ENCODE measurements at regions not wholly inside any gene's neighbourhood (a gene's known extent, or its start where the extent isn't known, plus 50 kb on each side); places are given as distances from the start of the nearest gene placed in this dataset.
"Not testable (repeated sequence)": the region's sequence is repeated elsewhere in the genome, so short reads cannot be mapped to it uniquely, and the experiment has no call there.

DNA sequence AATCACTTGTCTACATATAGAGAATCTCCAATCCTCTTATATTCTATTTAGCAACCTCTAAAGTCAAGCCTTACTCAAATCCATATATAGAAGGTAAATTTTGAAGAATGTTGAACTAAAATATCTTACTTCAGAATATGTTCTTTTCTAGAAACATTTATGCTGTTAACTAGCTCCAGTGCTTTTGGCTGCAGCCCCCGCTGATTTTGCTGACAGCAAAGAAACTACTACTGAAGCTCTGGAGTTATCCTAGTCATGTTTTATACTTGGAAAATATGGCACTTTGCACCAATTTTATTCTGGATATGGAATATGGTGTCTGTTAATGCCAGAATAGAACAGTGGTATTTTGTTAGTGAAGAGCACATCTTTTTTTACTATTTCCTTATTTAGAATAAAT, 212.4 kb upstream of the FSIP2 start:
- no peak for DNase-seq

DNA sequence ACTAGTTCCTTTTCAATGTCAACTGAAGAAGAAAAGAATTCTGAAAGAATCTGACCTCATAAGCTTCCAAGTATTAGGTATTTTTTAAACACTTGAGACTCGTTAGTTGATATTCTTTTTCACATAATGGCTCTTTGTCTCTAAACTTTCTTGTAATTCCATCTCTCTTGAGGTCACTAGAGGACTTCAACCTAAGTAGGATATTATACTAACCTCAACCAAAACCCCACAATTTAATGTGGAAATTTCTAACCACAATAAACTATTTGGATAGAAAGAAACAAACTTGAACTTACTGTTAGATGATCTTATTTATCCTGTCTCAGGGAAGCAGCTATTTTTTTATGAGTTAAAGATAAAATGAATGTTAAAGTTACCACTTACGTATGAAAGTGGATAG, 206.9 kb upstream of the FSIP2 start:
- no peak for DNase-seq

DNA sequence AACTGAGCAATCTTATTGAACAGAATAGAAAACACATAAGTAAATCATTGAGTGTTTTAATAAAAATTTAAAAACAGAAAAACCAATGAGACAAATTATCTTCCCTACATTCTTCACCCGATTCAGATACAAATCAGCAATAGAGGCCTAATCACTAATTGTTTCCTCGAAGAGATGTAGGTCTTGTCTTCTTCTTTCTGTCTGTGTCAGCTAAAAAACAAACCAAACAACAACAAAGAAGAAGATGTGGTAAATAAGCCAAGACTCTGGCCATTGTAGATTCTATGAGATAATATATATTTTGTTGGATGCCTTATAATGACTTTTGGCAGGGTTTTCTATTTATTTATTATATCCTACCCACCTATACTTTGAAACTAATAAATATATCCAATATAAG, 200.9 kb upstream of the FSIP2 start:
- no peak for DNase-seq

DNA sequence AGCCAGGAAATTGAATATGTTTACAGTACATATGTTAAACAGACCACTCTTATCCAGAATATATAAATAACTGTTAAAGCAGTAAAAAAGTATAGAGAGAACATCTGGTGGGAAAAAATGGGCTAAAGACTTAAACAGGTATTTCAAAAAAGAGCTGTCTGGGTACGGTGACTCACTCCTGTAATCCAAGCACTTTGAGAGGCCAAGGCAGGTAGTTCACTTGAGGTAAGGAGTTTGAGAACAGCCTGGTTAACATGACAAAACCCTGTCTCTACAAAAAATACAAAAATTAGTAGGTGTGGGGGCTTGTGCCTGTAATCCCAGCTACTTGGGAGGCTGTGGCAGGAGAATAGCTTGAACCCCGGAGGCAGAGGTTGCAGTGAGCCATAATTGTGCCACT, 171.4 kb upstream of the FSIP2 start:
- no peak for DNase-seq

DNA sequence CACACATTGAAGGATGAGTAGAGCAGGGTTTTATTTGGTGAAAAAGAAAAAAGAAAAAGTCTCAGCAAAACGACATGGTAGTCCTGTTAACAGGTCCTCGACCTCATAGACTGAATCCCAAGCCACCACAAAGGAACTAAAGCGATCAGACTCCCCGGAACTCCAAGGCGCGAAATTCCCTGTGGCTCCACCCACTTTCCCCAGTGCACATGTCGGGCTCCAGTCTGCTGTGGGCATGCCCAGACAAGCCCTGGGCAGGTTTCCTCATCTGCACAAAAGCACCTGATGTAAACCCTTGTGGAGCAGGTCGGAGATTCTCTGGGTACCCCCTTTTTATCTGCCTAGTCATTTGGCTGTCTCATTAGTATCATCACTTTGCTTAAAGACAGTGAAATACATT, 170.7 kb upstream of the FSIP2 start:
- no peak for DNase-seq

DNA sequence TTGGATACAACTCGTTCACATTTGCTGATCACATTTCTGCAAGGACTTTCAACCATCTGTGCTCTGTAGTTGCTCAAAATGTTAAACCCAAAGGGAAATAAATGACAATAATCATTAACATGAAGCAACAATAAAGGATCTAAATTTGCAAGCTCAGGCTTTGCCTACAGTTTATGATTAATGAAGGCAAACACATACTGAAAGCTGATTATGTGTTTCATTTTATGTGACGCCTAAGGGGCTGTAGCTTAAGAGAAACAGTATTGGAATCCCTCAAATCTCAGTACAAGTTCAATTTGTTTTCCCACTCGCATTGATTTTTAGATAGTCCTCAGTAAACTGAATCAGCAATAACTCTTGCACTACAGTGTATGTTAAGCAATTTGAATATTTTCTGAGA, 160.3 kb upstream of the FSIP2 start:
- DNase-seq = no peak

DNA sequence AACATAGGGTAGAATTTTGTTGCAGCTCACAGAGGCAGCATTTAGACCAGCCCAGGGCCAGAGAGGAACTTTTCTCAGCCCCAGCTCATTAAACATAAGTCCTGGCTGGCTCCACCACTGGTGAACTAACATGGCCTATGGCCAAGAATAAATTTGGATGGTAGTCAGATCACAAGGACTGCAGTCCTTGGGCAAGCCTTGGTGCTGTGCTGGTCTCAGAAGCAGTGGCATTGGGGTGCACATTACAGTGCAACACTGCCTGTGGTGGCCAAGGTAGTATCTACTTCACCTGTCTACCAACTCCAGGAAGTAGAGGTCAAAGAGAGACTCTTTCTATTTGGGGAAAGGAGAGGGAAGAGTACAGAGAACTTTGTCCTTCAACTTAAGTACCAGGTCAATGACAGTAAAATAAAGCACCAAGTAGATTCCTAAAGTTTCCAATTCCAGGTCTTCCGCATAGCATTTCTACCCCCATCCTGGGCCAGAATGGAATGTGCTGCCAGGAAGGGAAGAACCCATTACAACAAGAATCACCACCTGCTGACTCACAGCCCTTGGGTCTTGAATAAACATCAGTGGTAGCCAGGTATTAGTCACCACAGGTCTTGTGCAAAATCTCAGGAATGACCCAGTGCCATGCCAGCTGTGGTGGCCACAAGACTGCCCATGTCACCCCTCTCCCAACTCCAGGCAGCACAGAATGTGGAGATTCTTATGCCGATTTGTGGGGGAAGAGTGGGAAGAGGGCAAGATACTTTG, 155.4 kb upstream of the FSIP2 start:
- no peak for DNase-seq

DNA sequence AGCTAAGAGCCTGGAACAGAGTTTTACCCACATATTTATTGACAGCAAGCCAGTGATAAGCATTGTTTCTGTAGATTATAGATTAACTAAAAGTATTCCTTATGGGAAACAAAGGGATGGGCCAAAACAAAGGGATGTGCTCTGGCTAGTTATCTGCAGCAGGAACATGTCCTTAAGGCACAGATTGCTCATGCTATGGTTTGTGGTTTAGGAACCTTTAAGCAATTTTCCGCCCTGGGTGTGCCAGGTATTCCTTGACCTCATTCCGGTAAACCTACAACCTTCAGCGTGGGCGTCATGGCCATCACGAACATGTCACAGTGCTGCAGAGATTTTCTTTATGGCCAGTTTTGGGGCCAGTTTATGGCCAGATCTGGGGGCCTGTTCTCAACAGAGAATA, 153.4 kb upstream of the FSIP2 start:
- not testable (repeated sequence) for DNase-seq

DNA sequence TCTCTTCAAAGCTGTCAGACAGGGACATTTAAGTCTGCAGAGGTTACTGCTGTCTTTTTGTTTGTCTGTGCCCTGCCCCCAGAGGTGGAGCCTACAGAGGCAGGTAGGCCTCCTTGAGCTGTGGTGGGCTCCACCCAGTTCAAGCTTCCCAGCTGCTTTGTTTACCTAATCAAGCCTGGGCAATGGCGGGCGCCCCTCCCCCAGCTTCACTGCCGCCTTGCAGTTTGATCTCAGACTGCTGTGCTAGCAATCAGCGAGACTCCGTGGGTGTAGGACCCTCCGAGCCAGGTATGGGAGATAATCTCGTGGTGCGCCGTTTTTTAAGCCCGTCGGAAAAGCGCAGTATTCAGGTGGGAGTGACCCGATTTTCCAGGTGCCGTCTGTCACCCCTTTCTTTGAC, 147.3 kb upstream of the FSIP2 start:
- DNase-seq = not testable (repeated sequence)

DNA sequence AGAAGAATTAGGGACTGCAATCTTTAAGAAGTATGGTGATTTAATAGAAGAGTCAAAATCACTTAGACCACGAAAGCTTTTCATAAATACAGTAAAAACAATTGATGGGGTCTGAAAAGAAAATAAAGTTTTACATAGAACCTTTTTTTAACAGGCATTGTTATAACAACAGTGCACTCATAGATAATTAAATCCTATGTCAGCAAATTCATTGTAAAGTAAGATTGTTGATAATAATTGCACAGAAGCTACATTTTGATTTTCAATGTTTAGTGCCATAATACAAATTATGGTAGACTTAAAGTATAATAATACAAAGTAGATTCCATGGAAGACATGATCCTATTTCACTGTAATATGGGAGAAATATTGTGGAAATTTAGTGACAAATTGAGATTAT, 130.7 kb upstream of the FSIP2 start:
- DNase-seq = no peak

DNA sequence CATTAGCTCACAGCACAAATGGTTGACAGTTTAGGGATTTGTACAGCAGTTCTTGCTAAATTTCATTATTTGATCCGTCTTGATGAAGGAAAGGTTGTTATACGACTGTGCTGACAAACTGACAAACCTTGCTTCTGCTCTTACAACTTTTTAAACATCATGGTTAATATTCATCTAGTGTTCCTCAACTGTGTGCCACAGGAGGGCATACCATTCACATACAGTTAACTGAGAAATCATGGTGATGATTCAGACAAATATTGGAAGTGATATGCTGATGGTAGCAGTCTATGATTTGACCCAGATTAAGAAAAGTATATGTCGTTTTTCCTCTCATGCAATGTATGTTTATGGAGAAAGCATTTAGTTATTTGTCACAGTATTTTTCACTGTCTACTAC, 129.8 kb upstream of the FSIP2 start:
- no peak for DNase-seq

DNA sequence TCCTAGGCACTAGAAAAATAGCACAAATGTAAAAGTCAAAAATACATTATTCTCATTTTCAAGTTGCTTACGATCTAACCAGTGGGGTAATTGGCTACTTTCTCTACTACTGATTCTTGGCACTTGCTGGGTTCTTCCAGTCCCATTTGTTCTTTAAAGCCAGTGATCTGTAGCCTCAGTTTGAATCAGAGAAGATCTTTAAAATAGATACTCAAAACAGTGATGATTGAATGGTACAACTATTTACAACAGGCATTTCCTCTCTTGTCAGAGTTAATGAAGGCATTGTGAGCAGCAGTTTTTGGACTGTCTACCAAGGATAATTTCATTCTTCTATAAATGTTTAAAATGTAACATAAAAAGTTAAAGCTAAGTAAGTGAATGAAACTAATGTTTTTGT, 128.3 kb upstream of the FSIP2 start:
- DNase-seq = no peak

DNA sequence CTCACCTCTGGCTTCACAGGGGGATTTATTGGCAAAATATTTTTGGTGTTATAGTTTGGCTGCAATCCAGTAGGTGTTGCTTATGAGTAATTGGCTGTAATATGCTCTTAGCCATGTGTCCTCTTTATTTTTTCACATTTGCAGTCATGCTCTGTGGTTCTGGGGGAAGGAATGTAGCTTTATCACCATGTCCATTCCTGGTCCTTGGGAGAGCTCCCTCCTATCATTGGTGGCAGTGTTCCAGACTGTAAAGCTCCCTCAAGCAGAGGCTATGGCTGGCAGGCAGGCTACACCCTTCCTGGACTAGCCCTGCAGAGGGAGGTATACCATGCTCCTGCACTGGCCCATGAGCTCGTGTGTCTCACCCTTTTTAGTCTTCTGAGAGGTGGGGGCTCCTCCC, 120.0 kb upstream of the FSIP2 start:
- DNase-seq = no peak

DNA sequence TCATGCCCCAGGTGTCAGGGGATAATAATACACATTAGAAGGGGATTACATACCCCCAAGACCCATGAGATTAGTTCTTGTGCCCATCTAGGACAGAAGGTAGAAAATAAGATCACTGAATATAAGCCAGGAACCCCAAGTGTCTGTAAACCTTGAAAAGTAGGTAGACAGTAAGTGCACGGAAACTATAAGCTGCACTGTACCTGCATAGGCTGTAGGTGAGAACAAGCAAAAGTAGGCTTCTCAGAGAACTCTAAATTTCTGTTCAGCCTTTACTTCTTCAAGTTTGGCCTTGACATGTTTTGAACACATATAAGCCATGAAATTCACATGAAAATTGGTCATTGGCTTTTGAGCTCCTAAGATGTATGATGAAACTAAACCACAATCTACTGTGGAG, 113.0 kb upstream of the FSIP2 start:
- DNase-seq = no peak

DNA sequence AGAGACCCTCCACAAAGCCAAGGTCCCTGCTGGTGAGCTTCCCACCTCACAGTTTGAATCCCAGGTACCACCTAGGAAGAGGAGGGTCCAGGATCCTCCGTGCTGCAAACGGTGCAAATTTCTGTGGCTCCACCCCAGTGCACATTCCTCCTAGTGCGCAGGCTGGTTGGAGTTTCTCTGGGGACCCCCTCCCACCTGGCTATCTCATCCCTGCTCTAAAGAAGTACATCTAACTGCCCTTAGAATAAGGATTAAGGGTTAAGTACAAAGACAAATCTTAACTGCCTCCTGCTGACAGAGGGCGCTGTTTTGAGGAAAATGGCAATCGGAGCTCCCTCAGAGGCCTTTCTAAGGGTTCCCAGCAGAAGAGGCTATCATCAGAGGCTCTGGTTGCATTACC, 109.6 kb upstream of the FSIP2 start:
- DNase-seq = no peak

DNA sequence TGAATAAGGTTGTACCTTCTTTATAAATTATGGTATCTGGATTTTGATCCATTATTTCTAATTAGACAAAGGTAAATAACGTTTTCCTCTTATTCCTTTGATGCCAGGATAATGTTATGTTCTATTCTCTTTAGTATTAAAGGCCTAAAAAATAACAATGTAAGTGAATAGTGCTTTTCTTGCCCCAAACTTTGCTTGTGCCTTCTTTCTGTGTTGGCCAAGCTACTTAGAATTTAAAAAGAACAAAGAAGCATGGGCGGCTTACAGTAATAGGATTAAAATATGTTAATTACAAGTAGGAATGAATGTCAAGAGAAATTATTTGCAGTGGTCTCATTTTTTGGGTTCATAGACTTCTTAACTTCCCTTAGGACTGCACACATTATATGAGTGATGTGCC, 105.0 kb upstream of the FSIP2 start:
- no peak for DNase-seq

DNA sequence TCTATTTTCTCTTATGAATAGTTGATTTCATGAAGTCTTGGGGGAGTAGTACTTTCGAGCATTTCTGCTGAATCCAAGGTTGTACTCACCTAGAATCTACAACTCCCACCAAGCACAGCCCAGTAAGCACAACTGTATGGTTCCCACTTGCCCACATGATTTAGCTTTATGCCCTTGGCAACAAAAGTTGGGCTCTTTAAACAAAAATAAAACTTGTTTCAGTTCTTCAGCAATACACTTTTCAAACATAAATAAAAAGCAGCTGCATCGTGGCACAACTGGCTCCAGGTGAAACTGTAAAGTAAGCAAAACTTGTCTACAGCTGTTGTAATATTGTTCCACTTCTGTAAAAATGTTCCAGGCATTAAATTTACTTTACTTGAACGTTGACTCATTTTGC, 99.8 kb upstream of the FSIP2 start:
- DNase-seq = no peak

DNA sequence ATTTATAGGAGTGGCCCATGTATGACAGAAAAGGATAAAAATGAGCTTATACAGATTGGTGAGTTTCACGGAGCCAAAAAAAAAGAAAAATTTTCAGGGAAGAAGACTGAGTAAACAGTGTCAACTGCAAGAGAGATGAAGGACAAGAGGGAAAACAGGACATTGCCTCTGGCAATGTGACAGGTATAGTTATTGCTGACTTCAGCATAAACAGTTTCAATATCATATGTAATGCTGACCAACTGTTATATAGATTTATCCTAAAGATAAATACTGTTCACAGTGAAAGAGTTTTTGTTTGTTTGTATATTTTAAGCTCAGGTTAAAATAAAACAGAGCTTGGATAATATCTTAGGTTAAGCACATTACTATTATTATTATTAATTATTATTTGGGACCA, 98.0 kb upstream of the FSIP2 start:
- DNase-seq = no peak

DNA sequence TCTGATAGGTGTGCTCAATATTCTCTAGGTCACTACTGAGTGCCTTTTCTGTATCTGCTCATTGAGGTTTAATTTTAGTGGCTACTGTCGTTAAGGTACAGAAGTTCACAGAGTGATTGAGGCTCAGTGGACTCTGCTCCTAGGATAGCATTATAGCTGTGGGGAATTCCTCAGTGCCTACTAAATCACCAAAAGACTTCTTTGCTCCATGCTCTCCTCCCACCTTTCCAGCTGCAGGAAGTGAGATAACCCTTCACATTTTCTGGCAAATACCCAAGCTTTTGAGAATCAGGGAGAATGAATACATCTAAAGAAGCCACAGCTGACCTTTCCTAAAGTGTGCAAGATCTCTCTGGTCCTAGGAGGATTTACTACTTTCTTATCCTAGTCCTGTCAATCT, 95.2 kb upstream of the FSIP2 start:
- DNase-seq = no peak

DNA sequence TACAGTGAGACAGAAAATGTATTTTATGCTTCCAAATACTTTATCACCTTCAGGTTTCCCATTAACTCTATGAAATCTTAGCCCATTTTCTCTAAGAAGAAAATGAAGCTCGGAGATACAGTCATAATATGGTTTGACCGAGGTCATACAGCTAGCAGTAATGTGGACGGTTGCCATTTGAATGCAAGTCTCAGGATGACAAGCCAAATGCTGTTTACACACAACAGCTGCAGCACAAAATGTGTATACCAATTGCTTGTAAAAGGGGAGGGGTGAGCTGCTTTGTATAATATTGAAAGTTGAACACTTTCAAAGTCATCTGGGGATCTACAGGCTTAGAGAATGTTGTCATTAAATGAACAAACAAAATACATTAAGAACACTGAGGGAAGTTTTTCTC, 93.8 kb upstream of the FSIP2 start:
- no peak for DNase-seq

DNA sequence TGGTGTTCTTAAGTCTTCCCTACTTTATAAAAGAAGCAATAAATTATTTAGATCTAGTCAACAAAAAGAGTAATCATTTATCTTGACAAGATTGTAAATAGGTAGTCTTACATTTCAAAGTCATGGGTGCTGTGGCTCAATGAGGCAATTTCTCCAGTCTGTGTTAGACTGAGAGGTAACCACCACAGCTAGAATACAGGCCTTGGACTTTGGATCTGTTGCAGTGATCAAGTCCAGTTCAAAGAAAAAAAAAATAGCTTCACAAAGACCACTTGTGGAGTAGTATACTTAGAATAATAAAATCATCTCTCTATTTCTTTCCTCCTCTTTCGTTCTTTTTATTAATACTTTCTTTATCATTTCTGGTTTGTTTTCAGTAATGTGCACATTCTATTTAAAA, 93.1 kb upstream of the FSIP2 start:
- no peak for DNase-seq

DNA sequence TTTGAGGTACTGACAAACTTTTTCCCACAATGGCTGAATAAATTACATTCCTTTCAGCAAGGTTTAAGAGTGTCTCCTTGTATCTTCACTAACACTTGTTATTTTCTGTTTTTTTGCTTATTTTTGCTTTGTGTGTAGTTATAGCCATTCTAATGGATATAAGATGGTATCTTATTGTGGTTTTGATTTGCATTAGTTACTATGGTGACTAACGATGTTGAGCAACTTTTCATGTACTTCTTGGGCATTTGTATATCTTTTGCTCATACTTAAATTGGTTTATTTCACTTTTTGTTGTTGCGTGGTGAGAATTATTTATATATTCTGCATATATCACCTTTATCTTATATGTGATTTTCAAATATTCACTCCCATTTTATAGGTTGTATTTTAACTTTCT, 79.9 kb upstream of the FSIP2 start:
- DNase-seq = no peak

DNA sequence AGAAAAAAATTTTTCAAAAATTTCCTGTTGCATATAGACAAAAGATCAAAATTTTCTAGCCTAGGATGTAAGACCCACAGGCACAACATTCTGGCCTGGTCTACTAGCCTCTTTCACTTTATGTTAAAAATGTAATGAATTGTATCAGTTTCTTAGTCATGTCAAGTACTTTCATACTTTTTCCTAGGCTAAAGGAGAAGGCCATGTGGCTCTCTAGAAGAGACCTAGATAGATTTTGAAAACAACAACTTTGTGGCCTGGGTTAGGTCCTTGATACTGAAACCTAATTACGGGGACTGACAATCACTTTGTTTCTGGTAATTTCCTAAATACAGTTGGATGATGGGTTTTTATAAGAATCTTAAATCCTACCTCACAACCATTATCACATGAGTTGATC, 74.8 kb upstream of the FSIP2 start:
- DNase-seq = no peak

DNA sequence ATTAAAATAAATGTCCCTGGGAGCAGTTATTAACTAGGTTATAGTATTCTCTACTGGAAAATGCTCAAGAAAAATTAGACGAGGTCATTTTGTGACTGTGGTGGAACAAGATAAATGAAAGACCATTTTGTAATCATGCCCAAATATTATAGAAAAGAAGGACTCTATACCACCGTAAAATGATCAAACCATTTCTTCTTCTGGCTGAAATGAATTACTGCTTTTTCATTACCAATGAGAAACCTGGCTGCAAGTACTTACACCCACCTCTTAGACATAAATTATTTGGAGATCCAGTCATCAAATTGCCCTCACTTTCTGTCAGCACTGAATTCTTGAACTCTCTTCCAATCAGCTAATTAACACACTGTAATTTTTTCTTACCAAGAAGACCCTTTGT, 74.2 kb upstream of the FSIP2 start:
- DNase-seq = no peak

DNA sequence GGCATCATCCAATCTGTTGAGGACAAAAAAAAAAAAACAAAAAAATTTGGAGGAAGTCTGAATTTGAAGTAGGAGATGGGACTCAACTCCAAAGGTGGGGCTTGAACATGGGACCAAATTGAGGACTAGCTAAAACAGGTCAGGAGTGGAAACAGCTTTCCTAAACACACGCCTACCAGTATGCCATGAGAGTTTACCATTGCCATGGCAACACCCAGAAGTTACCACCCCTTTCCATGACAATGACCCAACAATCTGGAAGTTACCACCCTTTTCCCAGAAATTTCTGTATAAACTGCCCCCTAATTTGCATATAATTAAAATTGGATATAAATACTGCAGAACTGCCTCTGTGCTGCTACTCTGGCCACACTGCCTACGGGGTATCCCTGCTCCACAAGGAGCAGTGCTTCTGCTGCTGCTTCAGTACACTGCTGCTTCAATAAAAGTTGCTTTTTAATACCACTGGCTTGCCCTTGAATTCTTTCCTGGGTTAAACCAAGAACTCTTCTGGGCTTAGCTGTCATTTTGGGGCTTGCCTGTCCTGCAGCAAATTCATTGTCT, 73.3 kb upstream of the FSIP2 start:
- no peak for DNase-seq
